SW 1271 (cell line): ENCODE measurements at regions not wholly inside any gene's neighbourhood (a gene's known extent, or its start where the extent isn't known, plus 50 kb on each side); places are given as distances from the start of the nearest gene placed in this dataset.
"Not testable (repeated sequence)": the region's sequence is repeated elsewhere in the genome, so short reads cannot be mapped to it uniquely, and the experiment has no call there.

Experiments
- DNase-seq, 2 experiments: peaks; one replicate each; lab custom pipeline; 2025; lab: John Stamatoyannopoulos, UW

- no peak for DNase-seq
Measured at GRCh38 chr11:112617977-112618826, 343.0 kb upstream of the NCAM1 start.

GRCh38 chr11:112619106-112619505 lies 342.1 kb upstream of the NCAM1 start:
- DNase-seq = no peak

GRCh38 chr11:112620621-112621394 lies 340.4 kb upstream of the NCAM1 start:
- no peak for DNase-seq

DNA sequence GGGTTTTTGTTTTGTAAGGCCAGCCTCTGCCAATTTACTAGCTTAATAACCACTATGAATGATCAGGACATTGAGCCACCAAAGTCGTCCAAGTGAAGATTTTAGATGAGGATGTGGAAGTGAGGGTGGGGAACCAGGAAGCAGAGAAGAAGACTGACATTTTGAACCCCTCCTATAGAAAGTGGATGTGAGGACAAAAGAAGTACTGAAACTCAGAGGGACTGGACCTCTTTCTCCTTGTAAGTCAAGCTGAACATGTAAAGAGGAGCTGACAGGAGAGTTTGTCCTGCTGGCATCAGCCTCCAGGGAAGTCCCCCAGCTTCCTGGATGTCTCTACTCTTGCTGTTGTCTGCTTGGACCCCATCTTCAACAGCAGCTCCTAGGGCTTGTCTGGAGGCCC lies 338.2 kb upstream of the NCAM1 start:
- DNase-seq = no peak

GRCh38 chr11:112624431-112624830 lies 336.8 kb upstream of the NCAM1 start:
- no peak for DNase-seq

DNA sequence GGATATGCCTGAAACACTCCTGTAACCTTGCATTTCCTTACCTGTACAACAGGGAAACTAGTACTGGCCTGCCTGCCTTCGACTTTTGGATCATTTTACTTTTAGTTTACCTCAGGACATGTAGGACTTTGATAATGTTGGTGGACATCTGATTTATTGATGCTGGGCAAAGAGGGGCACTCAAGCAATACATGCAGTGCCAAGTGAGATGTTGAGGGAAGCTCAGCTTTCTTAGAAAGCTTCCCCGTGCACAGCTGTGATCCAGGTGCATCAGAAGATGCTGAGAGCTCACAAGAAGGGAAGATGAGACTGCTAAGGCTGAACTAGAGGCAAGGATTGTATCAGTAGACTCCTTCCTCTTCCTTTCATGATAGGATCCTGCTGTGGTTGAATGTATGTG lies 336.2 kb upstream of the NCAM1 start:
- DNase-seq = not testable (repeated sequence)

GRCh38 chr11:112625814-112626213 lies 335.4 kb upstream of the NCAM1 start:
- no peak for DNase-seq

- no peak for DNase-seq
Measured at GRCh38 chr11:112626731-112627130, 334.5 kb upstream of the NCAM1 start.

DNA sequence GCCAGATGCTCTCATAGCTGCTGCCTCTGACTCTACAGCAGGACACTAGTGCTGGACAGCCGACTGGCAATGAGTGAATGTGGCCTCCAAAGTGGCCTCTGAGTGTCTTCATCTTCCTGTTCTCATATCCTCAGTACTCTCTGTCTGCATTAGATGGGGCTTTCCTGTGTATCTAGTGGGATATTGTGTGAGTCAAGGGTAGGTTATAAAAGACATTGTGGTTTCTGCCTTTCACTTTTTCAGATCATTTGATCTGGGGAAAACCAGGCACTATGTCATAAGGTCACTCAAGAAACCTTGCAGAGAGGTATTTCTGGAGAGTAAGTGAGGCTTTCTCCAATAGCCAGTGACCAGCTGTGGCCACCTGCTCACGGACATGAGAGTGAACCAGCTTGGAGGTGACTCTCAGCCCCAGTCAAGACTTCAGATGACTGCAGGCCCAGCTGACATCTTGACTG lies 333.6 kb upstream of the NCAM1 start:
- DNase-seq = no peak

- no peak for DNase-seq
Measured at GRCh38 chr11:112628676-112629075, 332.5 kb upstream of the NCAM1 start.

DNA sequence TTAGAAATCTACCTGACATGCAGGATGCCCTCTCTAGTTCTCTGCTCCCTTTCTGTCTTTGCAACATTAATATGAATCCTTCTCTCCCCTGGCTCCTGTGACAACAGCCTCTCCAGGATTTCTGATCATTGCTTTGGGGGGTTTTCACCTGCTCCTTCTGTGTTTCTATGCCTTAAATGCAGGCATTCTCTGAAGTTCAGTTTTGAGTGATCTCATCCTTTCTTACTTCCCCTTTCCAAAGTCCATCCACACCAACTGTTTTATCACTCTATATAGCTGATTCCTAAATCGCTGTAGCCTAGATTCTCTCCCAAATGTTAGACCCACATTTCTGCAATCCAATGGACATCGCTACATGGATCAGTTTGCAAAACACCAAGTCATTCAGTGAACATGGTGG lies 330.7 kb upstream of the NCAM1 start:
- no peak for DNase-seq

- DNase-seq = no peak
Measured at GRCh38 chr11:112631333-112631732, 329.9 kb upstream of the NCAM1 start.

GRCh38 chr11:112632866-112633505 lies 328.2 kb upstream of the NCAM1 start:
- no peak for DNase-seq

GRCh38 chr11:112634551-112634950 lies 326.7 kb upstream of the NCAM1 start:
- DNase-seq = no peak

- no peak for DNase-seq
Measured at GRCh38 chr11:112634995-112635737, 326.1 kb upstream of the NCAM1 start.

DNA sequence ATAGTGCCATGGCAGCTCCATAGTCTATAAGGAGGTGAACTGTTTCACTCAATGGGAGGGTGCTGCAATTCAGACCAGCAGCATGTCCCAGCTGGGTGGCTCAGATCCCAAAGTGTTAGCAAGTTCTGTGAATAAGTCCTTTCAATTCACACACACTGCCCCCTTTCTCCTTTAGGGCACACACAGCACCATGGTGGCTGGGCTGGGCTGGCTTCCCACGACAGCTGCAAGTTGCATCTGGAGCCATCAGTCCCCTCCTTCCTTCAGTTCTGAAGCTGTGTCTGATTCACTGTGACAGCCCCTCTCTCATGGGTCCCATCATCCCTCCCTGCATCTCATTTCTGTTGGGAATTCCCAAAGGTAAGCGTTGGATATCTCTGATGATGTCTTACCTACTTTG lies 324.1 kb upstream of the NCAM1 start:
- DNase-seq = no peak

GRCh38 chr11:112637876-112638275 lies 323.3 kb upstream of the NCAM1 start:
- no peak for DNase-seq

GRCh38 chr11:112639469-112639868 lies 321.8 kb upstream of the NCAM1 start:
- no peak for DNase-seq

GRCh38 chr11:112643416-112643815 lies 317.8 kb upstream of the NCAM1 start:
- no peak for DNase-seq

DNA sequence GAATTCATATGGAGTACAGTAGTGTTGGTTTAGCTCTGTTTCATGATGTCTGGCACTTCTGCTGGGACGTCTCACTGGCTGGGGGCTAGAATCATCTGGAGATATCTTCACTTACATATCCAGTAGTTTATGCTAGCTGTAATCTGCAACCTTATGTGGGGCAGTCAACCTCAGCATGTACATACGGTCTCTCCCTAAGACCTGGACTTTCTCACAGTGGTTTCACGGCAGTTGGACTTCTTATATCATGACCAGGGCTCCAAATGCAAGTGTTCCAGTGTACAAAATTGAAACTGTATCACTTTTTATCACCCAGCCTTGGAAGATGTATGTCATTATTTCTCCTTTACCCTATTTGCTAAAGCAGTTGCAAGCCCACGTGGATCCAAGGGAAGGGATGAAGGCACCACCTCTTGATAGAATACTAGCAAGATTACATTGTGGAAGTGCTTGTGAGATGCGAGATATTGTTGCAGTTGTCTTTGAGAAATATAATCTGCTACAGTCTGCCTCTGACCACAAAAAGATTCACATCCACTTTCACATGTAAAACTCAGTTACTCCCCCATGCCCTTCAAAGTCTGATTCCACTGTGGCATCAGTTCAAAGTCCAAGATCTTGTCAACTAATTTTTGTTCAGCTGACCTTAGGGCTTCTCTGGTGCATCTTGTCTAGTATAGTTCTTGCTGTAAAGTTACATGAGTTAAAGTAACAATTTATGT lies 316.6 kb upstream of the NCAM1 start:
- no peak for DNase-seq

DNA sequence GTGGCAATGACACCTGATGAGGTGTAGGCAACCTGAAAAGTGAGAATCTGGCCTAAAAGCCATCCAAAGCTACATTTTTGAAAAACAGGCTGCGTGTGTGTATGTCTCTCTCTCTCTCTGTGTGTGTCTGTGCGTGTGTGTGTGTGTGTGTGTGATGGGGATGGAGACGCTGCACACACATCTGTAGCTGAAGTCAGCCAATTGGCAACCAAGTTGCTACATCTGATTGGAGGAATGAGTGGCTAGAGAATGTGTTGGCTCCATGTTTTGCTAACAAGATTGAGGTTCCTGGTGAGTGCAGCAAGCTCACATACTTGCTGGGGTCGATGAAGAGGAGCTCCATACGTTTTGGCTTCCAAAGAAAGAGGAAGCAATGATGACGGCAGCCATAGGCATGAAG lies 311.4 kb upstream of the NCAM1 start:
- DNase-seq = no peak
